Spleen (tissue), 7 donors: ENCODE measurements at regions not wholly inside any gene's neighbourhood (a gene's known extent, or its start where the extent isn't known, plus 50 kb on each side); places are given as distances from the start of the nearest gene placed in this dataset.

ENCODE experiments used
- POLR2A ChIP-seq, 3 donors: fragments of 450-650 bp; IDR thresholded peaks; one replicate each; pipeline ENCODE4 v1.5.1; 2017; ENCODE audit warnings: antibody characterized with exemption in 3 of 3, mild to moderate bottlenecking in 1 of 3
- TF ChIP-seq, protein P1 (sequence below), 11 experiments: fragments of 200-600 bp in 7 of 11; fragments of 450-650 bp in 4 of 11; sonication (generic) in 4 of 11; IDR thresholded peaks in 8 of 11; conservative IDR thresholded peaks in 3 of 11; 1 replicate in 7 of 11; 2 replicates in 4 of 11; pipeline versions ENCODE4 v1.4.0 to v1.8.0; 2016 to 2021; ENCODE audit warnings: antibody characterized with exemption in 11 of 11, inconsistent platforms in 4 of 11, mild to moderate bottlenecking in 1 of 11
- donor health status: DM: no; HTN: no; CAD: no; lungs with moderate emphysema.
- donor health status: DM: no; HTN: no; CAD: no.
- donor health status: DM: no; HTN: no; CAD: no.

DNA sequence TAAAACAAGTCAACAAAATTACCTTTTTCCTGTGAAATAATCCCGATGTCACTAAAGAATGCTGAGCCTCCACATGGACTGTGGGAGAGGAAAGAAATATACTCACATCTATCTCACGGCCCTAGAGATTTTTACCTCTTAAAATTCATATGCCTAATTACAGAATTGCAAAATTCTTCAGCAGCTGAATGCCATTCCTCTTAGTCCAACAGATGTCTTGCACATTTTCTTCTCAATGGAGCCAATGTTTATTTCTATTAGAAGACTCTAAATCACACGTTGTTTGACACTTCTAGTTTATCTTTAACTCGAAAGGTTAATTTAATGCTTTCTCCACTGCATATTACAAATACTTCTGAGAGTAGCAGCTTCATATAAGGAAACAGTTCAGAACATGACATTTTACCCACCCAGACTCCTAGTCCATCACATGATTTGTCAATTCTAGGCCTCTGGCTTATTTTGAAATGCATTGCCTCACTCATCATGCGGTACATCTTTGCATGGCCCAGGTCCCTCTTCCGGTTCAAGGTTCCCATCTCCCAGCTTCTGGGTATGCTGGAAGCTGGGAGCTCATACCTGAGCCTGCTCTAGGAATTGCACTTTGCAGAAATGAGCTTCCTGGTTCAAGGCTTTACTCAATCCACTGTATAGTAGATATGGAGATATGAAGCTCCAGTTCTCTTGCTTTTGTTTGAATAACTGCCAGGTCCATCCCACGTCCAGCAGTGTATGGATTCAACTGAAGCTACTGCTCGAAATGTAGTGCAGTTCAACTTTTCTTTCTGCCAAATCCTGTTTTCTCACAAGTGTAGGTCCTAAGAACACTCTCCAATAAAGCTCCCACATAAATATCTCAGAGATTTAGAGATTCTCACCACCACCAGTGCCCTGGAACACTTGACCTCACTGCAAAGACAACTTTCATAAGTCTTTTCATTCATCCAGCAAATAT, 306.2 kb downstream of the GPR37 start:
- TF ChIP-seq, protein P1, sequence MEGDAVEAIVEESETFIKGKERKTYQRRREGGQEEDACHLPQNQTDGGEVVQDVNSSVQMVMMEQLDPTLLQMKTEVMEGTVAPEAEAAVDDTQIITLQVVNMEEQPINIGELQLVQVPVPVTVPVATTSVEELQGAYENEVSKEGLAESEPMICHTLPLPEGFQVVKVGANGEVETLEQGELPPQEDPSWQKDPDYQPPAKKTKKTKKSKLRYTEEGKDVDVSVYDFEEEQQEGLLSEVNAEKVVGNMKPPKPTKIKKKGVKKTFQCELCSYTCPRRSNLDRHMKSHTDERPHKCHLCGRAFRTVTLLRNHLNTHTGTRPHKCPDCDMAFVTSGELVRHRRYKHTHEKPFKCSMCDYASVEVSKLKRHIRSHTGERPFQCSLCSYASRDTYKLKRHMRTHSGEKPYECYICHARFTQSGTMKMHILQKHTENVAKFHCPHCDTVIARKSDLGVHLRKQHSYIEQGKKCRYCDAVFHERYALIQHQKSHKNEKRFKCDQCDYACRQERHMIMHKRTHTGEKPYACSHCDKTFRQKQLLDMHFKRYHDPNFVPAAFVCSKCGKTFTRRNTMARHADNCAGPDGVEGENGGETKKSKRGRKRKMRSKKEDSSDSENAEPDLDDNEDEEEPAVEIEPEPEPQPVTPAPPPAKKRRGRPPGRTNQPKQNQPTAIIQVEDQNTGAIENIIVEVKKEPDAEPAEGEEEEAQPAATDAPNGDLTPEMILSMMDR (IDR thresholded peaks at IDR 0.05 in 8 of 11, conservative IDR thresholded peaks at IDR 0.05 in 3 of 11) = no peak
- no peak for TF ChIP-seq POLR2A (IDR thresholded peaks at IDR 0.05)
